HCT116 (cell line): ENCODE measurements at regions not wholly inside any gene's neighbourhood (a gene's known extent, or its start where the extent isn't known, plus 50 kb on each side); places are given as distances from the start of the nearest gene placed in this dataset.

ENCODE experiments used
- ATAC-seq: fragments of 200-7000 bp; cut with Tn5 transposase; 2 replicates; pipeline ENCODE4 v1.9.1; 2020; ENCODE audit warnings: mild to moderate bottlenecking, moderate library complexity
- BruUV-seq: library from RNA; stranded (reverse); fragments of 400-500 nt; replicated peaks from 2 replicates; lab custom pipeline; 2021; lab: Mats Ljungman, UMichigan
- CTCF ChIA-PET: fragments of 300-600 bp; sonication (Branson Sonifier 250); formaldehyde crosslinking; loops from one replicate; lab custom pipeline; 2021; ENCODE audit warnings: antibody characterized with exemption; lab: Charles Lee
- POLR2A ChIA-PET: fragments of 300-600, 350-600 bp; sonication (Branson Sonifier 250); formaldehyde crosslinking; loops from one replicate; lab custom pipeline; 2021; ENCODE audit warnings: antibody characterized with exemption; lab: Charles Lee
- RAD21 ChIA-PET, 2 experiments: fragments of 300-600 bp; sonication (Branson Sonifier 250); formaldehyde crosslinking; loops; one replicate each; lab custom pipeline; 2023; ENCODE audit warnings: low total read pairs in 2 of 2; ENCODE audit not compliant: uncharacterized antibody in 2 of 2, unreplicated experiment in 2 of 2, low non-redundant PET in 1 of 2; lab: Charles Lee
- DNase-seq: peaks from one replicate; pipeline ENCODE4 v3.0.0-alpha.2; 2010; ENCODE audit warnings: low read depth, low spot score
- H2AFZ ChIP-seq: fragments of 200-600 bp; shearing (Covaris generic), sonication (generic); 2 replicates; pipeline ENCODE4 v1.6.1; 2017; ENCODE audit warnings: low read depth, mixed run types, mixed read lengths, antibody characterized with exemption, low read length; ENCODE audit not compliant: poor library complexity, severe bottlenecking
- H3K27ac ChIP-seq: 2 replicates; pipeline ENCODE4 v1.5.1; 2012; ENCODE audit warnings: low read depth, low read length
- H3K27me3 ChIP-seq: fragments of 200-600 bp; sonication (generic); 2 replicates; pipeline ENCODE4 v1.6.1; 2016; ENCODE audit warnings: mixed run types, low read length, mixed read lengths; ENCODE audit not compliant: insufficient read depth
- H3K36me3 ChIP-seq, 2 experiments: fragments of 200-500 bp in 1 of 2; fragments of 200-600 bp in 1 of 2; sonication (Bioruptor generic) in 1 of 2; sonication (generic) in 1 of 2; 2 replicates each; pipeline versions ENCODE4 v1.5.1 to v1.6.1; 2014 to 2016; ENCODE audit warnings: low read length in 2 of 2, inconsistent platforms in 1 of 2, mixed read lengths in 1 of 2, mixed run types in 1 of 2; ENCODE audit not compliant: insufficient read depth in 2 of 2, control insufficient read depth in 1 of 2
- H3K4me1 ChIP-seq, 2 experiments: fragments of 200-600 bp in 1 of 2; sonication (generic) in 1 of 2; 2 replicates each; pipeline versions ENCODE4 v1.5.1 to v1.6.1; 2012 to 2017; ENCODE audit warnings: low read length in 2 of 2, inconsistent platforms in 1 of 2, mild to moderate bottlenecking in 1 of 2, mixed read lengths in 1 of 2, mixed run types in 1 of 2, moderate library complexity in 1 of 2; ENCODE audit not compliant: insufficient read depth in 2 of 2, control insufficient read depth in 1 of 2
- H3K4me2 ChIP-seq: fragments of 200-600 bp; sonication (generic); 2 replicates; pipeline ENCODE4 v1.6.1; 2017; ENCODE audit warnings: mixed run types, low read length, mixed read lengths
- H3K4me3 ChIP-seq, 2 experiments: fragments of 200-600 bp in 1 of 2; sonication (generic) in 1 of 2; replicated peaks in 1 of 2; 2 replicates each; pipeline ENCODE4 v1.5.1; 2011 to 2016; ENCODE audit warnings: low read length in 2 of 2, control low read depth in 1 of 2, low read depth in 1 of 2, mild to moderate bottlenecking in 1 of 2, mixed read lengths in 1 of 2, mixed run types in 1 of 2
- H3K79me2 ChIP-seq: fragments of 200-600 bp; sonication (generic); 2 replicates; pipeline ENCODE4 v1.6.1; 2017; ENCODE audit warnings: mild to moderate bottlenecking, mixed run types, low read length, moderate library complexity, mixed read lengths; ENCODE audit not compliant: insufficient read depth
- H3K9ac ChIP-seq: fragments of 200-600 bp; sonication (generic); 2 replicates; pipeline ENCODE4 v1.6.1; 2016; ENCODE audit warnings: low read length, mixed read lengths
- H3K9me2 ChIP-seq: fragments of 200-600 bp; sonication (generic), shearing (Covaris generic); 2 replicates; pipeline ENCODE4 v1.6.1; 2017; ENCODE audit warnings: mixed run types, mild to moderate bottlenecking, moderate library complexity; ENCODE audit not compliant: insufficient read depth
- H3K9me3 ChIP-seq, 2 experiments: fragments of 200-500 bp in 1 of 2; fragments of 200-600 bp in 1 of 2; sonication (Bioruptor generic) in 1 of 2; sonication (generic) in 1 of 2; 2 replicates each; pipeline ENCODE4 v1.6.1; 2014 to 2017; ENCODE audit warnings: low read length in 2 of 2, mixed read lengths in 2 of 2, inconsistent platforms in 1 of 2, low read depth in 1 of 2, mild to moderate bottlenecking in 1 of 2, mixed run types in 1 of 2, moderate library complexity in 1 of 2; ENCODE audit not compliant: control insufficient read depth in 1 of 2, insufficient read depth in 1 of 2
- H4K20me1 ChIP-seq: fragments of 200-600 bp; sonication (generic), shearing (Covaris generic); 2 replicates; pipeline ENCODE4 v1.6.1; 2017; ENCODE audit warnings: mixed run types, mild to moderate bottlenecking, moderate library complexity; ENCODE audit not compliant: insufficient read depth
- CEBPB ChIP-seq: IDR thresholded peaks from 2 replicates; pipeline ENCODE4 v1.6.1; 2012; ENCODE audit warnings: low read depth
- CTCF ChIP-seq, 3 experiments: fragments of 200-600 bp in 1 of 3; sonication (generic) in 1 of 3; IDR thresholded peaks in 2 of 3; conservative IDR thresholded peaks in 1 of 3; 2 replicates each; pipeline ENCODE4 v1.5.1; 2012 to 2017; ENCODE audit warnings: low read depth in 2 of 3, low read length in 2 of 3, antibody characterized with exemption in 1 of 3, borderline replicate concordance in 1 of 3, control low read depth in 1 of 3, mild to moderate bottlenecking in 1 of 3, mixed read lengths in 1 of 3, mixed run types in 1 of 3, moderate library complexity in 1 of 3; ENCODE audit not compliant: insufficient read depth in 1 of 3
- ELF1 ChIP-seq: IDR thresholded peaks from 2 replicates; pipeline ENCODE4 v1.6.1; 2012; ENCODE audit warnings: low read depth, borderline replicate concordance
- EZH2 ChIP-seq: fragments of 200-600 bp; sonication (generic); IDR thresholded peaks from 2 replicates; pipeline ENCODE4 v1.6.1; 2017; ENCODE audit warnings: antibody characterized with exemption, mixed run types
- EZH2phosphoT487 ChIP-seq: fragments of 200-600 bp; IDR thresholded peaks from 2 replicates; pipeline ENCODE4 v1.6.1; 2018; ENCODE audit warnings: antibody characterized with exemption, borderline replicate concordance
- FOSL1 ChIP-seq: IDR thresholded peaks from 2 replicates; pipeline ENCODE4 v1.6.1; 2012; ENCODE audit warnings: low read depth
- MAX ChIP-seq: IDR thresholded peaks from 2 replicates; pipeline ENCODE4 v1.6.1; 2012
- POLR2A ChIP-seq: IDR thresholded peaks from 2 replicates; pipeline ENCODE4 v1.7.0; 2011; ENCODE audit warnings: borderline replicate concordance; ENCODE audit not compliant: insufficient read depth, insufficient read length; ENCODE audit errors: extremely low read depth
- POLR2AphosphoS5 ChIP-seq: IDR thresholded peaks from 2 replicates; pipeline ENCODE4 v1.6.1; 2011; ENCODE audit warnings: mild to moderate bottlenecking, low read depth, low read length, moderate library complexity
- REST ChIP-seq: IDR thresholded peaks from 2 replicates; pipeline ENCODE4 v1.6.1; 2012; ENCODE audit warnings: low read depth
- SIN3A ChIP-seq: IDR thresholded peaks from 2 replicates; pipeline ENCODE4 v1.6.1; 2012; ENCODE audit warnings: low read depth
- SP1 ChIP-seq: IDR thresholded peaks from 2 replicates; pipeline ENCODE4 v1.6.1; 2012; ENCODE audit warnings: low read depth
- TCF7L2 ChIP-seq: IDR thresholded peaks from 2 replicates; pipeline ENCODE4 v1.7.0; 2011; ENCODE audit warnings: borderline replicate concordance, inconsistent platforms; ENCODE audit not compliant: insufficient read depth, insufficient read length; ENCODE audit errors: extremely low read depth
- ZFX ChIP-seq: fragments of 450-650 bp; IDR thresholded peaks from 2 replicates; pipeline ENCODE4 v1.6.1; 2017
- ZNF274 ChIP-seq: fragments of 200-500 bp; sonication (Bioruptor generic); IDR thresholded peaks from 2 replicates; pipeline ENCODE4 v1.6.1; 2014; ENCODE audit warnings: mild to moderate bottlenecking, low read depth, low read length, inconsistent platforms
- intact Hi-C: fragments of 100-400 bp; cut with micrococcal nuclease; formaldehyde crosslinking; loops from 2 replicates; pipeline ENCODE4 v1.10.0; 2022
- TF ChIP-seq, protein P1 (sequence below): IDR thresholded peaks from 2 replicates; pipeline ENCODE4 v1.6.1; 2012

DNA sequence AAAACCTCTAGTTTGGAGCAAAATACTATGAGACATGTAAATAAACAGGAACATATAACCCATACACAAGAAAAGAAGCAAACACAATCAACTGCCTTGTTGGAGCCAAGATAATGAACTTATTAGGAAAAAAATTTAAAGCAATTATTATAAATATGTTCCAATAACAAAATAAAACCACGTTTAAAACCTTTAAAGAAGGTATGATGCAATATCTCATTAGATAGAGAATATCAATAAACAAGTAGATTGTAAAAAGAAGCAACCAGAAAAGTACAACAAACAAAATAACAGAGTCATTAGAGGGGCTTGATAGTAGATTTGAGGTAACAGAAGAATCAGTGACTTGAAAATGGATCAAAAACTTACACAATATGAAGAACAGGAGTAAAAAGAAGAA, 327.0 kb upstream of the PCDH9 start:
- intact Hi-C loops, result no loop called here
- Histone ChIP-seq H3K4me2 (no peak overlapping the region), H3K9me3 (peaks cover 0 to 7% of the 10 kb centered on the region in 2 experiments; a peak in 1 of 4 replicates), H3K36me3 (no peaks in the 10 kb centered on the region), H3K27me3 (no peaks in the 10 kb centered on the region), H2AFZ (no peak overlapping the region), H3K9ac (no peak overlapping the region), H3K27ac (no peak overlapping the region), H3K4me1 (no peaks in the 10 kb centered on the region), H3K4me3 (no peak overlapping the region), H4K20me1 (no peaks in the 10 kb centered on the region), H3K79me2 (no peaks in the 10 kb centered on the region), H3K9me2 (no peaks in the 10 kb centered on the region)
- TF ChIP-seq REST (no peak), EZH2 (no peak), POLR2AphosphoS5 (no peak), SIN3A (no peak), CEBPB (no peak), TCF7L2 (no peak), ZNF274 (no peak), MAX (no peak), FOSL1 (no peak), ELF1 (no peak), POLR2A (no peak), EZH2phosphoT487 (no peak), CTCF (IDR thresholded peaks at IDR 0.05 in 2 of 3, conservative IDR thresholded peaks at IDR 0.05 in 1 of 3; ENCODE audit: borderline replicate concordance in 1 of 3, insufficient read depth in 1 of 3, low read depth in 2 of 3, low read length in 2 of 3) (no peak), ZFX (no peak), SP1 (no peak)
- TF ChIP-seq, protein P1, sequence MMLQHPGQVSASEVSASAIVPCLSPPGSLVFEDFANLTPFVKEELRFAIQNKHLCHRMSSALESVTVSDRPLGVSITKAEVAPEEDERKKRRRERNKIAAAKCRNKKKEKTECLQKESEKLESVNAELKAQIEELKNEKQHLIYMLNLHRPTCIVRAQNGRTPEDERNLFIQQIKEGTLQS, result no peak
- CTCF ChIA-PET, result no interaction called here
- ATAC-seq, result no peak
- no peak for DNase-seq
- POLR2A ChIA-PET, result no interaction called here
- BruUV-seq, result no TSS peak
- RAD21 ChIA-PET, result no interaction called here
